GM18502 (cell line): ENCODE measurements at regions not wholly inside any gene's neighbourhood (a gene's known extent, or its start where the extent isn't known, plus 50 kb on each side); places are given as distances from the start of the nearest gene placed in this dataset.

Source experiments
- ATAC-seq: cut with Tn5 transposase; IDR thresholded peaks from one replicate; pipeline ENCODE4 v1.9.1; 2021; ENCODE audit warnings: mild to moderate bottlenecking; ENCODE audit not compliant: unreplicated experiment, poor library complexity

- no peak for ATAC-seq
Observed at GRCh38 chr1:175833502-175833901, 90.1 kb upstream of the TNR start.

- ATAC-seq = no peak
Observed at GRCh38 chr1:175830500-175830899, 87.1 kb upstream of the TNR start.

GRCh38 chr1:175829845-175830244 lies 86.5 kb upstream of the TNR start:
- ATAC-seq = no peak

DNA sequence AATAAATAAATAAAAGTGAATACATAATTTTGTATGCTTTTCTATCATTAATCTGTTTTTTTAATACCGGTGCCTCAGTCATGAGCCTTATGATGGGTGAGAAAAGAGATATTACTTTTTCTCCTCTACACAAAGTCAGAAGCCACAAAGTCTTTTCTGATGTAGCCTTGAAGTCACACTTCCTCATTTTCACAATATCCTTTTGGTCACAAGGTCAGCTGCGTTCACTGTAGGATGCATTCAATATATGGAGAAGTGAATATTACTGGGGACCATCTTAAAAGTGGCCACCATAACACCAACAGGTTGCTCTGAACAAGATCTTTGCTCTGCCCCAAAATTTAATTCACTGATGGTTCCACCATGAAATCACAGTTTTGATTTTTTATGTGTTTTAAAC lies 83.3 kb upstream of the TNR start:
- ATAC-seq = no peak

DNA sequence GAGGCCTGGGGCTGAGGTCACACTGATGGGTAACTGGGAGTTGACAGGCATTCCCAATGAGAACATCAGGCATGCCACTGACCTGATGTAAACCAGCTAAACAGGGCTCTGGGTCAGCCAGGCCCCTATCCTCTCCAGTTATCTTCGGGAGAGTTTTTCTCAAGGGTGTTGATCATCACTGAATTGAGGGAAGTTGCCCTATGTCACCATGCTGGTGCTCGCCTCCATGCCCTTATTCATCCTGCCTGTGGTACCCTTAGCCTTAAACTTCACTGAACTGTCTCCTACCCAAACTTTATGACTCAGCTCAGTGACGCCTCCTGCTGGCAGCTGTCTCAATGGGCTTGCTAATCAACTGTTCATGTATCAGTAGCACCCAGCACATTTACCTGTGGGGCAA lies 80.7 kb upstream of the TNR start:
- ATAC-seq = no peak

DNA sequence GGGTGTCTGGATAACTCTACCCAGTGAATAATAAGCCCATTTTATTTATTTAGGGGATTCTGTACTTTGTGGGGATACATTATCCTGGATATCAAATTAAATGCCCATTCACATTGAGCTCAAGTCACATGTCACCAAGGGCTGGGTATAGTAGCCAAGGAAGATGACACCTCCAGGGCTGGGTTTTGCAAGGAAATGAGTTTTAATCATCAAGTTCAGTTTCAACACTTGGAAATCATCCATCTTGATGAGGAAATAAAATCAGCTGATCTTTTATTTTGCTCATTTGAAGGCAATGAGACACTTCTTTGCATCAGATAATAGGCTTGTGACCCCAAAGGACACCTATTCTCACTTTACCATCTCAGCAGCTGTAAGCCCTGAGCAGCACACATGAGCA lies 80.0 kb upstream of the TNR start:
- ATAC-seq = no peak

- ATAC-seq = no peak
Observed at GRCh38 chr1:175822580-175822979, 79.2 kb upstream of the TNR start.

DNA sequence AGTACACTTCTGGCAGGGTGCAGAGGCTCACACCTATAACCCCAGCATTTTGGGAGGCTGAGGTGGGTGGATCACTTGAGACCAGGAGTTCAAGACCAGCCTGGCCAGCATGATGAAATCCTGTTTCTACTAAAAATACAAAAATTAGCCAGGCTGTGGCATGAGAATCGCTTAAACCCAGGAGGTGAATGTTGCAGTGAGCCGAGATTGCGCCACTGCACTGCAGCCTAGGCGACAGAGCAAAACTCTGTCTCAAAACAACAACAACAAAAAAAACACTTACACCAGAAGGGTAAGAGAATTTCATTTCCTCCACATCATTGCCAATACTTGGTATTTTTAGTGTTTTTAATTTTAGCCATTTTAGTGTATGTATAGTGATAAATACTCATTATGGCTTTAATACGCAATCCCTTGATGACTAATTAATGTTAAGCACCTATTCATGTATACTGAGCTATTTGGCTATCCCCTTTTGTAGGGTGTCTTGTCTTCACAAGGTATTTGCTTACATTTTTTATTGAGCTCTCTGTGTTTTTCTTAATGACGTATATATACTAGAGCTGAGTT lies 77.1 kb upstream of the TNR start:
- ATAC-seq = no peak

DNA sequence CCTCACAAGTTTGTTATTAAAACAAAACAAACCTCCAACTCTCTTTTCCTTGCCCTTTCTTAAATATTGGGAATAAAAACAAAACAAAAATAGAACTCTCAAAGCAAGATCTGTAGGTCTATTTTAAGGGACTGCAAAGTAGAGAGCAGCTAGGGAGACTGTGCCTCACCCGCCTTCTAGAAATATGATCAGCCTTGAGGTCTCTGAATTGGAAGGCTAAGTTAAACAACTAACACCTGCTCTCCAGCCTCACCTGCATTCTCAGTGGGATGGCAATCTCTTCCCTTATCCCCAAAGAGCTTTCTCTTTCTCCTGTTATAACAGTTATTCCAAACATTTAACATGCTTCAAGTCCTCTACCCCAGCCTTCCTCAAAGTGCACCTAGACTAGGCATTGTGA lies 75.5 kb upstream of the TNR start:
- no peak for ATAC-seq

DNA sequence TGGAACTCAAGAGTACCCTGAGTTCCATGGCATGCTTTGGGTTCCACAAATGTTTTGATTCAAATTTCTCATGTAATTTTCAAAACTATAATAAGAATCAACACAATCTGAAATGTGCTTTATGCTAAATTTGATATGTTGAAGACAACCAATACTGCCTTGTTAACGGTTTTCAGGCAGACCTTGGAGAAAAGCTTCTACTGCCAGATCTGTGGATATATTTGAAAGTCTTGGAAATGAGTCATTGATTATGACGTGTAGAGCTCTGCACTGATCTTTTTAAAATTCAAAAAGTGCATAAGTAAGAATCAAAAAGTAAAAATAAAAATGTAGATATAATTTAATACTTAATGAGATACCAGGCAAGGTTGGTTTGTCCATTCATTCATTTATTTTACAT lies 74.0 kb upstream of the TNR start:
- ATAC-seq = no peak

- no peak for ATAC-seq
Observed at GRCh38 chr1:175814885-175815284, 71.5 kb upstream of the TNR start.

DNA sequence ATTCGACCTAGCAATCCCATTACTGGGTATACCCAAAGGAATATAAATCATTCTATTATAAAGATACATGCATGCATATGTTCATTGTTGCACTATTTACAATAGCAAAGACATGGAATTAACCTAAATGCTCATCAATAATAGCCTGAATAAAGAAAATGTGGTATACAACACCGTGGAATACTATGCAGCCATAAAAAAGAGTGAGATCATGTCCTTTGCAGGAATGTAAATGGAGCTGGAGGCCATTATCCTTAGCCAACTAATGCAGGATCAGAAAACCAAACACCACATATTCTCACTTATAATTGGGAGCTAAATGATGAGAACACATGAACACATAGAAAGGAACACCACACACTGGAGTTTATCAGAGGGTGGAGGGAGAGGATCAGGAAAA lies 69.5 kb upstream of the TNR start:
- no peak for ATAC-seq

DNA sequence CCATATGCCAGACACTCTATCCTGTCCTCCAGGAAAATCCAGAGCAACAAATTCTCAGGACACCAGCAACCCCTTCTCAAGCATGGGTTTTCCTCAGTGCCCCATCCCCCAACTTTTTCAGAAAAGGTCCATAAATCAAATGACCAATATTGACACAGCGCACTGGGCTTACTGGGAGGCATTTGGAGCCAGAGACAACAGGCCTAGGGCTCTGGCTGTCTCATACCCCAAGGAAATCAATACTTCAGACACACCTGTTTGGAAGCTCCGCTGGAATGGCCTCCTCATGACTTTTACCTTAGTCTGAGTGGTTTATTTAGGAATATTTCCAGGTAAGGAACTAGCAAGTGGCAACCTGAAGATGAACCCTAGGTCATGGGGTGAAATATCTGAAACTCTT lies 66.9 kb upstream of the TNR start:
- ATAC-seq = no peak

DNA sequence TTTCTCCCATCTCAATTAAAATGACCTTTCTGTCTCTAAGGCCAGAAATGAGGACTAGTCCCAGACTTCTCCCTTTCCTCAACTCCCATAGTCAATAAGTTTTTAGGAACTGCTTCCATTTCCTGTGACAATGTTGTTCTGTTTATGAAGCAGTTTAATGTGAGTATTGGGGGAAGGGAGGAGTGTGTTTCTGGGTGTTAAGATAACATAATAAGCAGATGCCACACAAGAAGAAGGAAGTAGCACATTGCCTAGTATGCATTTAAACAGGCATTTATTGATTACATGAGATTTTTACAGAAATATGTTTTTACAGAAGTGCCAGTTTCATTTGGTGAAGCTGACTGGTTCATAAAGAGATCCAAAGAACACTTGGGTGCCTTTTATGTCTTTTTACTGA lies 65.6 kb upstream of the TNR start:
- no peak for ATAC-seq

- ATAC-seq = no peak
Observed at GRCh38 chr1:175808573-175808972, 65.2 kb upstream of the TNR start.

GRCh38 chr1:175804561-175804960 lies 61.2 kb upstream of the TNR start:
- ATAC-seq = no peak

DNA sequence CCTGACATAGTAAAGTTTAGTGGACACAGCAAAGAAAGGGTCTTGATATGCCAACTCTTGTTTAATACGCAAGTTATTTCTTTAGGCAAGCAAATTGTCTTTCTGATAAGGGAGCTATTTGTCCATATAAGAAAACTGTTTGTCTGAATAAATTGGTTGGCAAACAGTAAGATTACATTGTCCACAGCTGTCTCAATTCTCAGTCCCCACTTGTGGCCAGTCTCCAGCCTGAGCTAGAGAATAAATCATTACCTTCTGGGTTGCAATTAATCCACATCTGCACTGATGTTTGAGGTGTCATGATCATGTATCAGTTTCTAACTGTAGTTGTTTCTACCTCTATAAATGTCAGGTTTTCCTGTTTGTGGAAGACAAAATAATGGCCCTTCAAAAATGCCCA lies 60.0 kb upstream of the TNR start:
- no peak for ATAC-seq

DNA sequence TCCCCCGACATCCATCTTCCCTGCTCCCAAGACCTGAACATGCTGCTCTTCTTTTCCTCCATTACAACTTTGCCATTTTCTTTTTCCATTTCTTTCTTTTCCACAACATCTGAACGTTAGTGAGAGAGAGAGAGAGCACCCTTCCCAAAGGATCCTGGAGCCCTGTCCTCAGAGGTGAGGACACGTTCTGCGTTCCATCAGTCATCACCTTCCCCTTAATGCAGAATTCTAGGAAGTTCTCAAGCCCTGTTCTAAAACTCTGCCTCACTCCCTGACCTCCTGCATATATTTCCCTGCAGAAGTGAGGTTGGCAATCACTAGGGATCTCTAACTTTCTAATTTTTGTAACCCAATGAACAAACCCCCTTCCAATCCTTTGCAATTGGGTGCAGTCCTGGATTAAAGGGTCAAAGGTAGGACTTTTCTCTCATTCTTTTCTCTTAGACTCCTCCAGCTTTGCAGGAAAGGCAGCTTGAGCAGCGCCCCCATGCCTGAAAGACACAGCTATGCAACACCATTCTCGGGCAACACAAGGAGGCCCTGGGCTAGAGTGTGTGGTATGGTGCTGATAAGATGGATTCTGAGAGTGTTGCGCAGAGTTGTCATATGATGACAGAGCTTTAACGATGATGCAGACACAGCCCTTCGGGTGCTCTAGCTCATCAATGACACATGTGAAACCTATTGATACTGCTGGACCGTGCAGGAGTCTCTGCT lies 59.2 kb upstream of the TNR start:
- ATAC-seq = no peak

- ATAC-seq = no peak
Observed at GRCh38 chr1:175801979-175802378, 58.6 kb upstream of the TNR start.

GRCh38 chr1:175797576-175797975 lies 54.2 kb upstream of the TNR start:
- no peak for ATAC-seq

DNA sequence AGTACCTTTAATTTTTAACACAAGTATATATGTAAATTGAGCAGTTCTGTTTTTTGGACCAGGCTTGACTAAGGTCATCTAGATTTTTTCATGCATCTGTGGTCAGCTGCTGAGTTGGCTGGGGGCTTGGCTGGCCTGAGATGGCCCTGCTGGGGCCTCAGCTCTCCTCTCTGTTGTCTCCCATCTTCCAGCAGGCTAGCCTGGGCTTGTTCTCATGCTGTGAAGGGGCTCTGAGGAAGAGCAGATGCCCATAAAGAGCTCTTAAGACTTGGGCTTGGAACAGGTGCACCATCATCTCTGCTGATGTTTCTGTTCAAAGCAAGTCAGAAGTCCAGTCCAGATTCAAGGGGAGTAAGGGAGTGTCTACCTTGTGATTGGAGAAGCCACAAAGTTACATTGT lies 51.2 kb upstream of the TNR start:
- no peak for ATAC-seq

GRCh38 chr1:175793617-175794016 lies 50.2 kb upstream of the TNR start:
- ATAC-seq = no peak
